ENCODE measurements at regions not wholly inside any gene's neighbourhood (a gene's known extent, or its start where the extent isn't known, plus 50 kb on each side); places are given as distances from the start of the nearest gene placed in this dataset.

- no peak overlapping the region for H3K9ac ChIP-seq (ENCODE audit: insufficient read depth in 1 of 2, low read depth in 2 of 2, low read length in 2 of 2)
- POLR2A ChIA-PET: no interaction called here
- BruUV-seq (replicated peaks): no TSS peak
- no peaks in the 10 kb centered on the region for H3K4me1 ChIP-seq (replicated peaks in 1 of 2; ENCODE audit: control insufficient read depth in 2 of 2, insufficient read depth in 2 of 2, low read length in 2 of 2)
- no peak for TF ChIP-seq RBM15 (IDR thresholded peaks at IDR 0.05; ENCODE audit: insufficient read depth, low read length)
- no peak for TF ChIP-seq ZNF512 (tag; IDR thresholded peaks at IDR 0.05)
- no peak for TF ChIP-seq KDM1A (IDR thresholded peaks at IDR 0.05)
- no peak for TF ChIP-seq RAD51 (IDR thresholded peaks at IDR 0.05; ENCODE audit: borderline replicate concordance, low read depth)
- no peak for TF ChIP-seq ZNF384 (IDR thresholded peaks at IDR 0.05; ENCODE audit: low read depth, low read length)
- no peak for TF ChIP-seq ZNF740 (CRISPR knock-in tag; IDR thresholded peaks at IDR 0.05)
- no peak for TF ChIP-seq ZNF740 (tag; IDR thresholded peaks at IDR 0.05)
- TF ChIP-seq C11orf30 (IDR thresholded peaks at IDR 0.05; ENCODE audit: low read depth): no peak
- no peak for FAIRE-seq
- H4K20me1 ChIP-seq (replicated peaks; ENCODE audit: control insufficient read depth, insufficient read depth, low read length): no peaks in the 10 kb centered on the region
- H3K27me3 ChIP-seq (ENCODE audit: control insufficient read depth in 2 of 2, insufficient read depth in 2 of 2, low read length in 2 of 2): no peaks in the 10 kb centered on the region
- in situ Hi-C loops (cut with MboI): no loop called here
- DNase-seq (ENCODE audit: extremely low read depth in 1 of 4, low spot score in 3 of 4): no peak
- no peak overlapping the region for H2AFZ ChIP-seq (ENCODE audit: low read depth, low read length)
- H3K36me3 ChIP-seq (ENCODE audit: control insufficient read depth, insufficient read depth, low read length): no peaks in the 10 kb centered on the region
- ATAC-seq: no peak
- no peak overlapping the region for H3K4me3 ChIP-seq
- H3K4me2 ChIP-seq (ENCODE audit: insufficient read depth, low read length): no peak overlapping the region
- WGBS (ENCODE audit: insufficient coverage, low coverage, missing lambda C conversion rate): 0% methylated on average over 5 of the region's 5 CpGs
- H3K9me3 ChIP-seq (replicated peaks; ENCODE audit: control insufficient read depth, insufficient read depth, low read depth, low read length): no peaks in the 10 kb centered on the region
- CTCF ChIA-PET (ENCODE audit: low intra/inter-chr PET ratio): no interaction called here
- H3K9me1 ChIP-seq (ENCODE audit: control insufficient read depth, insufficient read depth, low read length): no peaks in the 10 kb centered on the region
- H3K27ac ChIP-seq (ENCODE audit: extremely low read depth, low read depth, low read length): no peak overlapping the region
- no peaks in the 10 kb centered on the region for H3K79me2 ChIP-seq (ENCODE audit: control insufficient read depth, insufficient read depth, low read length)
- intact Hi-C loops (cut with micrococcal nuclease): no loop called here
These were observed 257.1 kb upstream of the RPS6KA3 start for GRCh38 chrX:20523626-20524312.

All from K562 (cell line).